Right kidney (tissue), 1 donor: ENCODE measurements at regions not wholly inside any gene's neighbourhood (a gene's known extent, or its start where the extent isn't known, plus 50 kb on each side); places are given as distances from the start of the nearest gene placed in this dataset.

Experiments
- DNase-seq: peaks from one replicate; pipeline ENCODE4 v3.0.0-alpha.2; 2016

DNA sequence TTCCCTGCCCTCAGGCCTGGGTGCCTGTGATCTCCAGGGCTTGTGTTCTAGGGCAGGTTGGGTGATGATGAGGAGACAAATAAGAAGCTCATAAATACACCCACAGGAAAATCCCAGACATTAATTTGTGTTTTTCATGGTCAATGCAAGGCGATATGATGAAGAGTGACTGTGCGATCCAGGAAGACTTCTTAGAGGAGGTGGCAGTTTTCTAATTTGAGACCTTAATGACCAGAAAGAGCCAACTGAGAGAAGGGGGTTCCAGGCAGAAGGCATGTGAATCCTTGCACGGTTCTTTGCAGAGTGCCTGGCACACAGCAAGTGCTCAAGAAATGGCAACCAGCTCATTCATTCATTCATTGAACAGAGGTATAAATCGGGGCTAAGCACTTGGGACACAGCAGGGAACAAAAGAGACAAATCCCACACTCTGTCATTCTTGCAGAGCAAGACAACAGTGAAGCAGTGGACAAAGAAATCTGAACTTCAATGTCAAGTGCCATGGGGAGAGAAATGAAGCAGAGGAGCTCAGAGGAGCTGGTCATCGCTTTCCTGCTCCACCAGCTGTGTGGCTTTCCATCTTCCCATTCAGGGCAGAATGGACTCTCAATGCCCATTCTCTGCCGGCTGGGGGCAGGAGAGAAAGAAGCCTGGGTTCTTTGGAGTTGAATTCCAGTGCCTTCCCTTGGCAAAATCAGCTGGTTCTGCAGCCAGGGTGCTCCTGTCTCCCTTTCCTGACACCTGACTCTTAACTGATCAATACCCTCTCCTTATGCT lies 128.3 kb downstream of the AACS start:
- DNase-seq: no peak

DNA sequence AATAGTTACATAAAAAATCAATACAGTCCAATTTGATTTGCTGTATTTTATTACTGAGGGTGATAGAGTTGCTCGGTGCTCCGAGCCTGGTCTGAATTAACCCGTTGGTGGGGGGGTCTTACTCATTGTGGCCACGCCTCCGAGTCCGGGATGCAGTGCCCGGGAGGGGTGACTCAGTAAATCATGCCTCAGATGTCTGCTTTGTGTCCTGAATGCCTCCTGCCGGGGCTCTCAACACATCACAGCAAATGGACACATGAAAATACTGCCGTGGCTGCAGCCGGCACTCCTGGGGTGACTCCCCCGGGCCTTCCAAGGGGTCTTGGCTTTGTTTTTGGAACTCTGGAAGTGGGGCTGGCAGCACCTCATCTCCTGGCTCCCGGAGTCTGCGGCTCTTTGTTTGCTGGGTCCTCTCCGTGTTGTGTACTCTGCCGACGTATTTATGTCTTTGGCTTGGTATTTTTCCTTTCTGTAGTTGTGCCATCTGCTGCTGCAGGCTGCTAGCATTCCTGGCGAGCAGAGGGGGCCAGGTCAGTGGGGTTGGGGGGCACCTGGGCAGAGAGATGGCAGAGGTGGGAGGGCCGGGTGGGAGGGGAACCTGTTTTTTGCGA lies 129.0 kb downstream of the AACS start:
- DNase-seq: peak; percentile 8

DNA sequence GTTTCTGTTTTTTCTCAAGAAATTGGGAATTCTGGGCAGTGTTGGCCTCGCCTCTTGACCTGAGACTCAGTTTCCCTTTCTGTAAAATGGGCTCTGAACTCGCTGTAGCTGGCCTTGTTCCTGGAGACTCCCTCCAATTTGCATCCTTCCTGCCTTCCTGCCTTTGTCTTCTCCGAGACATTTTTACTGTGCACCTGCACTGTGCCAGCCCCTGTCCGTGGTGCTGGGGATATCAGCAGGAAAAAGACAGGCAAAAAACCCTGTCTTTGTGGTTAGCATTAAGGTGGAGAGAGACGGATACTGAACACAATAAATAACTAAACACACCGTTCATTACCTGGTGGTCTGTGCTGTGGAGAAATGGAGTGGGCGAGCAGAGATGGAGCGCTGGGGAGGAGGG lies 129.8 kb downstream of the AACS start:
- no peak for DNase-seq

DNA sequence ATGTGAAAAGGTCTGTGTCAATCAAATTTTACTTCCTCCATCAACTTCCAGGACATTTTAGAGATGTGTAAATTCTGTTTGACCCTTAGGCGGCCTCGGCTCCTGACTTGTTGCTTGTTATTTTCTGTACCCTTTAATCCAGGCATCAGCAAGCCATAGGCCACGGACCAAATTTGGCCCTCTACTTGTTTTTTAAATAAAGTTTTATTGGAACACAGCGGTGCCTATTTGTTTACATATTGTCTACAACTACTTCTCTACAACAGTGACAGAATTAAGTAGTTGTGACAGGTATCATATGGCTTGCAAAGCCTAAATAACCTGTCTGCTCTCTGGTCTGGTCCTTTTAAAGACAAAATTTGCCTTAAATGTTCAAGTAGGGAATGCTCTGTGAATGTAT lies 132.1 kb downstream of the AACS start:
- DNase-seq: no peak

DNA sequence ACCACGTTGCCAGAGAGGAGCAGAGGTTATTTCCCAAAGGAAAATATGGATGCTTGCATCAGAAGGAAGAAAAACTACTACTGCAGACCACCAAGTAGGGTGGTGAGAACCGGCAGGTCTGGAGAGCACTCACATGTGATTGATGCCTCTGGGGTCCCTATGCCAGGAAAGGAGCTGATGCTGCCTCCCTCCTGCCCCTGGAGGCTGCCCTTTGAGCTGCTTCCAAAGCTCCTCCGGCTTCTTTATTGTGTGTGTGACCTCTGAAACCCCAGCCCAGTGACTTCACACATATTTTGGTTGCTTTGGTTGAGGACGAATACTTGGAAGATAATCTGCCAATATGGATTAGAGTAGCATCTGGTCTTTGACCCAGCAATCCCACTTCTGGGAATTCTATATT lies 133.4 kb downstream of the AACS start:
- no peak for DNase-seq

DNA sequence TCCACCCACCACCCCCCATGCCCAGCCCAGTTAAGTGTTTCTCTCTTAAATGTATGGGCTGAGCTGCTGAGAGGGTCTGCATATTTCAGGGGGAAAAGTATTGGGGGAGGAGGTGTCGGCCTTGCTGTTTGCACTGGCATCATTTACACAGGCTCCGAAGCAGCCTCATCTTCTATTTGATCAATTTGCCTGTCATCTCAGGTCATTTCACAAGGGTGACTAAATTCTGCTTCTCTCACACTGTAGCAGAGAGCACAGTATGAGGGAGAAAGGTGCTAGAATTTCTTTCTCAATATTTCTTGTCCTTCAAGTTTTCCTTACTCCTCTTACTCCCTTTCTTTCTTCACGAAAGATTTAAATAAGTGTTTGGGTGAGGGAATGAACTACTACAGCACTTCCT lies 135.9 kb downstream of the AACS start:
- no peak for DNase-seq

DNA sequence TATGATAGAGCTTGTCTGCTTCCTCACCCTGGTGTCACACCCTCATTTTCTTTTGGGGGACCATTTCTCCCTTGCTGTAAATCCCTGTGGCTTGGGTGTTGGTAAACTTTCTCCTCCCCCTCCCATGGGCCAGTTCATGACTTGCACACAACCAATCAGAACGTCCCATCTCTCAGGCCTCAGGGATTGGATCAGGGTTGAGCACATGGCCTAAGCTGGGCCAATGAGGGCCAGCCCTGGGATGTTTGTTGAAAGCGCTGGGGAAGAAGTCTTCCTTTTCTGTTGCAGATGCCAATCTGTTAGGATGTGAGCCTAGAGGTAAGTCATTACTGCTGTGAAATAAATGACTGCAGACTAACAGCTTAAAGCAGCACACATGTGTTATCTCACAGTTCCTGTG lies 136.7 kb downstream of the AACS start:
- no peak for DNase-seq

DNA sequence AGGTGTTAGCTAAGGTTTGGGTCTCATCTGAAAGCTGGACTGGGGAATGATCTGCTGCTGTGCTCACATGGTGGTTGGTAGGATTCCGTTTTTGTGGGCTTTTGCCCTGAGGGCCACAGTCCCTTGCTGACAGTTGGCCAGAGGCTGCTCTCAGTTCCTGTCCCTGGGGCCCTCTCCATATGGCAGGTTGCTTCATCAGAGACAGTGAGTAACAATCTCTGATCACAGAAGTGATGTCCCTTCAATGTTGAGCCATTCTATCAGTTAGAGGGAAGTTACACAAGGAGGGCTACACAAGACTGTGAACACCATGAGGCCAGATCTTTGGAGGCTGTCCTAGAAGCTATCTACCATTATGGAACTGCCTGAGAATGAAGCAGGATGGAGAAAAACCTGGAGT lies 137.2 kb downstream of the AACS start:
- no peak for DNase-seq

DNA sequence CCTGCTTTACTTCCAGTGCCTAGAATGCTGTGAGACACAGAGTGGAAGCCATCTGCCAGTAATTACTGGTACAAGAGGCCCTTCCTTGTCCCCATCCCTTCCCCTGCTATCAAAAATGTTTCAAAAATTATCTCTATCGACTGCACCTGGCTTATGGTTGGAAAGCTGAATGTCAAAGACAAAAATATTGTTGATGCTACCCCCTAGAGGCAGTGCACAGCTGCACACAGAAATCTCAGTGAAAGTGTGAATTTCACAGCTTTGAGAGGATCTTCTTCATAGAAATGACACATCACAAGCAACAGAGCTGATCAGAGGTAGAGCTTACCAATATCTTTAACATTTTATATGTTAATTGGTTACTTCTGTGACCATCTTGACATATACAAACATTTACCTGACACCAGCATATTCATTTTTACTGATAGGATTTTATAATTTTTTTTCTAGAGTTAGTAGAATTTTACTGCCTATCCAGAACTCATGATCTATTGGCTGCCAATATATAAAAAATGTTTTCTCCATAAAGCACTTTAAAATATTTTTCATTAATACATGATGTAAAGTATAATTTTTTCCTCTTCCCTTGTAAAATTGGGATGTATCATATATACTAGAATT lies 138.0 kb downstream of the AACS start:
- no peak for DNase-seq

DNA sequence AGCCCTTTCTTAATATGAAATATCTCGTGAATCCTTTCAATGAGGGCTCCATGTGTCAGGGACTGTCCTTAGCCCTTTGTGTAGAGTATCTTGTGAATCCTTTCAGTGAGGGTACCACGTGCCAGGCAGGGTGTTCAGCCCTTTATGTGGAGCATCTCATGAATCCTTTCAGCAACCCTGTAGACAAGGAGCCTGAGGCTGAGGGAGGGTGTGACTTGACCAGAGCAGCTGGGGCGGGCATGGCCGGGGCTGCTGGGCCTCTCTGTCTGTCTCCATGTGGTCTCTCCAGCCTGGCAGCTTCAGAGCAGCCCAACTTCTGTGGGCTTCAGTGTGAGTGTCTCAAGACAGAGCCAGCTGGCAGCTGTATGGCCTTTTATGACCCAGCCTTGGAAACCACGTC lies 140.2 kb downstream of the AACS start:
- DNase-seq: no peak

DNA sequence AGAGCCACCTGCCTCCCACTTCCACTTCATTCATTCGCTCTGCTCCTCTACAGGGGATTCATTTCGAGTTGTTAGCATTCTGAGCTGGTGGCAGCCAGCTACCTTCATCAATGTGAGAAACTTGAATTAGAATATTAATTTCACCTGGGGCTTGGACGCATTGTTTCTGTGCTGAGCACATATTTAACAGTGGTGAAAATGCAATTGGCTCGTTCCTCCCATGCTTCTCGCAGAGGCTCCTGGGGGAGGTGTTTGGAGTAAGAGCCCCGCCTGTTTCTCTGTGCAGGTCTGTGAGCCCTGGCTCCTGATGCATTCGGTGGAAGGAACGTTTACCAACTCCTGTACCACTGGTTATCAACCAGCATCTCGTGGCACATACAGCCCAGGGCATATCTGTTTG lies 141.5 kb downstream of the AACS start:
- no peak for DNase-seq

DNA sequence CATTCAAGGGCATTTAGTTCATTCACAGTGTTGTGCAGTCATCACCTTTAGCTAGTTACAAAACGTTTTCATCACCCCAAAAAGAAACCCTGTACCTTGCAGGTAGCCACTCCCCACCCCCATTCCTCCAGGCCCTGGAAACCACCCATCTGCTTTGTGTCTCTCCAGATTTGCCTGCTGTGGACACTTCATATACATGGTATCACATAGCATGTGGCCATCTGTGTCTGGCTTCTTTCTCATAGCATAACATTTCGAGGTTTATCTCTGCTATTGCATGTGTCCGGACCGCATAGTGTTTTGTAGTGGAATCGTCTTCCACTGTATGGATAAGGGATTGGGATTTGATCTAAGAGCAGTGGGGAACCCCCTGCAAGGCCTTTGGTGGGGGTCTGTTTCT lies 143.1 kb downstream of the AACS start:
- DNase-seq: no peak

DNA sequence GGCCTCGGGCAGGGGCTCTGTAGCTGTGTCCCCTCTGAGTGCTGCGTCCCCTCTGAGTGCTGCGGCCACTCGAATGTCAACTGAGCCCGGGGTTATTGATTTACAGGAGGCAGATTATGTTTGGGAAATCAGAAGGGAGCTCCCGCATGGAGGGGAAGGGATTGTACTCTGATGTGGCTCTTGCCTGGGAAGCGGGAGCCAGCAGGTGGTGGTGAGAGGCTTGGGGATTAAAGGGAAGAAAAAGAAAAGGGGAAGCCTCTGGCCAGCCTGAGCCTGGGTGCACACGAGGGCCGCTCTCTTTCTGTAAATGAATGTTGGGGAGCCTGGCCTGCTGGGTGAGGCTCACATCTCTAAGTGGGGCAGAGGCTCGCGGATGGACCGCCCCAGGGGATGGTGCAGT lies 143.7 kb downstream of the AACS start:
- no peak for DNase-seq

DNA sequence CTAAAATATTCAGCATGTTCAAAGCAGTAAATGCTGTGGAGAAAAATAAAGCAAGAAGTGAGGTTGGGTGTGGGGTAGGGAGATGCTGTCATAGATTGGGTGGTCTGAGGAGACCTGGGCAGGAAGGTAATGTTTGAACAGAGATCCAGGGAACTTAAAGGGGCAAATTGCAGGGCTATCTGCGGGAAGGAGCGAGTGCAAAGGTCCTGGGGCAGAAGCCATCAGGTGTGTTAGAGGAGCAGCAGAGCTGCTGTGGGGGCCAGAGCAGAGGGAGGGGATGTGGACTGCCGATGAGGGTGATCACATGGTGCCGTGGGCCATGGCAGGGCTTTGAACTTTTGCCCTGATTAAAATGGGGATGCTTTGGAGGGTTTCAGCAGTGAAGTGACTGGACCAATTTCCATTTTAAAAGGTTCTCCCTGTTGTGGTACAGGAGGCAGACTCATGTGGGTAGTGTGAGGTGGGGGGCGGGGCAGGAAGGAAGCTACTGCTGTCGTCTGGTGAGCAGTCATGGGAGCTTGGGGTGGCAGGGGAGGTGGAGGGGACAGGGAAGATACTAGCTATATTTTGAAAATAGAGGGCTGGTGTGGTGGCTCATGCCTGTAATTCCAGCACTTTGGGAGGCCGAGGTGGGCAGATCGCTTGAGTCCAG lies 145.0 kb downstream of the AACS start:
- DNase-seq: no peak

DNA sequence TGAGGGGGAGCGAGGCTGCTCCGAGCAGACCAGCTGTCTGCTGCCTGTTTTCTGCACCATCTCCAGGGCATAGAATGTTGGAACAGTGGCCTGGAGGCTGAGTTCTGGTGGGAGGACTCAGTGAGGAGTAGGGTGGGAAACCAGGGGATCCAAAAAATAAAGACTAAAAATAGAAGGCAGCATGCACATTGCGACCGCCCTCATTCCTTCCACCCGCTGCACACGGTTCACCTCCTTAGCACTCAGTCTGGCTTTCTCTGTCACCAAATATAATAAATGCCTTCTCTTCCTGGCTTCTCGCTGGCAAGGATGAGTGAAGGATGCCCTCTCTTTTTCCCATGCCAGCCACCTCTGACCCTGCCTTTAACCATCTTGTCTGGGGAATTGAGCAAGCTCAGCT lies 146.2 kb downstream of the AACS start:
- no peak for DNase-seq

DNA sequence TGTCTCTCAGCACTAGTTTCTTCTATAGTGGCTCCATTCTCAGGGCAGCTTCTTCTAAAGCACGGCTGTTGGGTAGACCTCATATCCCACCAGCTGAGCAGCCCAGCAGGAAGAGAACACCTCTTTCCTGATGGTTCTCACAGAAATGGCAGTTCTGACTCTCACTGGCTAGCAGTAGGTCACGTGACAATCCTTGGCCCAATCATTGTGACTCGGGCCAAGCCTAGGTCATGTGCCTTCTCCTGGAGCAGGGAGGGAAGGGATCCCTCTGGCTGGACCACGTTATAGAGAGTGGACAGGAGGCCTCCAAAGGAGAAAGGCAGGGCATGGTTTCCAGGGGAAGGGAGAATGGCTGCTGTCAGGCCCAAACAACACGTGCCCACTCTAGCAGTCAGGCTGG lies 149.1 kb downstream of the AACS start:
- no peak for DNase-seq

DNA sequence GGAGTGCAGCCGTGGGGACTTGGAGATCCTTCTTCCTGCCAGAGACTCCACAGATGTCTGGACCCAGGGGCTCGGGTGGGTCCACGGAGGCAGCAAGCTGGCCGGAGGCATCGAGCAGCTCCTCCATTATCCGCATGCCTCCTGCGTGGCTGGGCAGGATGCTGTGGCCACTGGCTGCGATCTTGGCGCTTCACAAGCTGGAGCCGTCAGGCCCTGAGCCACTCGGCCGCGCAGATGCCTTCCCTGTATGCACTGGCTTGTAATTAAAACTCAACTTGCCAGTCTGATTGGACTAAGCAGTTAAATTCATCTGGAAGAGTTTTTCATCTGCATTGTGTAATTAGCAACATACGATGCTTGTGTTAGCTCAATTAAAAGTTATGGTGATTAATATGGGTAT lies 151.5 kb downstream of the AACS start:
- no peak for DNase-seq

DNA sequence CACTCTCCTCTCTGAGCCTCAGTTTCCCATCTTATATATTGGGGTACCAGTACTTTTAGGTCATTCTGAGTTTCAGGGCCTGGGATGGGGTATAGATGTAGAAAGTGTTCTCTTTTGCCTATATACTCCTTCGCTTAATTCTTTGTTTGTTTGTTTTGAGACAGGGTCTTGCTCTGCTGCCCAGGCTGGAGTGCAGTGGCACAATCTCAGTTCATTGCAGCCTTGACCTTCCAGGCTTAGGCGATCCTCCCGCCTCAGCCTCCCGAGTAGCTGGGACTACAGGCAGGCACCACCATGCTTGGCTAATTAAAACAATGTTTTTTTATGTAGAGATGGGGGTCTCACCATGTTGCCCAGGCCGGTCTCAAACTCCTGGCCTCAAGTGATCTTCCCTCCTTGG lies 152.1 kb downstream of the AACS start:
- DNase-seq: no peak

DNA sequence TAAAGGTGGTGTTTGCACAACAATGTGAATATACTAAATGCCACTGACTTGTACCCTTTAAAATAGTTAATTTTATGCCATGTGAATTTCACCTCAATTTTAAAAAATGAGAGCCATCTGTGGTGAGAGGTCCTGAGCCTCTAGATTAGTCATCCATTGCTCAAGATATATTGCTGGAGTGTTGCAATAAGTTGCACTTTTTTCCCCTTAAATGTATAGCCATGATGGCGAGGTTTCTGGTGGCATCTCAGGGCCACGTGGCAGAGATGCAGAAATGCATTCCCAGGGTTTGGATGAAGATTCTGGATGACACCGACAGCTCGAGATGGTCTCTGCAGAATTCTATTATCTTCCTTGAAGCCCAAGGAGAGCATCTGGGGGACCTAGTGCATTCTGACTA lies 153.7 kb downstream of the AACS start:
- DNase-seq: no peak

DNA sequence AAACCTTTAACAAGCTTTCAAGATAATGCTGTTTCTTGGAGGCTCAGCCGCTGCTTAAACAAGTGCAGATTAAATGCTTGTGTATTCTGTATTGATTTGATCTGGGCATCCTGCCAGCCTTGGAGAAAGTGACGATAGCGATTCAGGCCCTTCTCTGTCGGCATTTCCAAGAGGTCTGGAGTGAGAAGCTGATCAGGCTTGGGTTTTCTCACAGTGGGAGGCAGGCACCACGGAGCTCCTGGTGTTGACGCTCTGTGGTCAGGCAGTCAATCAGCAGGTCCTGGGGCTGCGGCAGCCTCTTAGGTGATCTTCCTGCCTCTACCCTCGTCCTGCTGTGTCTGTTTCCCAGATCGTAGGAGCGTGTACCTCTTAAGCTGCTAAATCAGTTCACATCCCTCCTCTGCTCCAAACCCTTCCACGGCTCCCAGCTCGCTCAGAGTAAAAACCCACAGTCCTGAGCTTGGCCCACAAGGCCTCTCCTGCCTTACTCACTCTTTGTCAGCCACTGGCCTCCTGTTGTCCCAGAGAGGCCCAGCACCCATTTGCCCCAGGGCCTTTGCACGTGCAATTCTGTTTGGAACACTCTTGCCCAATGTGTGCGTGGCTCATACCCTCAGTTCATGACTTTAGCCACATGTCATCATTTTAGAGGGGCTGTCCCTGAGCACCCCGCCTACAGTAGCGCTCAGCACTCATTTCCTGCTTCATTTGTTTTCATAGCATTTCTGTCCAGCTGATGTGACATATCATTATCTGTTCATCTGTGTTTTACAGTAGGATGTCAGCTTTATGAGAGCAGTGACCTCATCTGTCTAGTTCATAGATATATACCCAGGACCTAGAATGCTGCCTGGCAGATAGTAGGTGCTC lies 155.4 kb downstream of the AACS start:
- DNase-seq: no peak

DNA sequence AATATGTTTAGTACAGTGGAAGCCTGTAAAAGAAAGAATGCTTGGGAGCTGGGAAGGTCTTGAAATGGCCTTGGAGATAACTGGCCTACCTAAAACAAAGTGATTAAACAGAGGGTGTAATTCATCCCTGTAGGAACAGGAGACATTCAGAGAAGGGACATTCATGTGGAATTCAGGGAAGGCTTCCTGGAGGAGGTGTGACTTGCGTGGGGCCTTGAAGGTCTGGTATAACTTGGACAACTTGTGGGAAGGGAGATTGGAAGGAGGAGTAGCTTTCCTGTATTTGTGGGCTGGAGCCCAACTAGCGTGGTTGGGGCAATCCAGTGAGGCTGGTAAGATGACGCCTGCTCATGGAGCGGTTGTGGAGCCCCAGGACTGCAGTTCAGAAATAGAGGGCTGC lies 156.4 kb downstream of the AACS start:
- no peak for DNase-seq

DNA sequence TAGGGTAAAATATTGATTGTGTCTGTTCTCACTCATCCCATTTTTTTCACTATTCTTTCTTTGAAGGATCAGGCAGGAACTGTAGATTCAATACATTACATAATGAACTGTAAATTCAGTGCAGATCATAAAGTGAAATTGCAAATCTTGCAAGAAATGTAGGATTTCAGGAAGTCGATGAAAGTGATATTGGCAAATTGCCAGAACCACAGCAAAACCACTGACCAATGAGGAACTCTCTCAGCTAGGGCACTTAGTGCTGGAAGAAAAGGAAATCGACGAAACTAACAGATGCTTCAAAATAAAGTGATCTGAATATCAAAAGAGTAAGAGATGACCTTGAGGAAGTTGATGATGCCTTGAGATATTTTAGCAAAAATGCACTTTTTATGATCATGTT lies 157.6 kb downstream of the AACS start:
- DNase-seq: no peak

DNA sequence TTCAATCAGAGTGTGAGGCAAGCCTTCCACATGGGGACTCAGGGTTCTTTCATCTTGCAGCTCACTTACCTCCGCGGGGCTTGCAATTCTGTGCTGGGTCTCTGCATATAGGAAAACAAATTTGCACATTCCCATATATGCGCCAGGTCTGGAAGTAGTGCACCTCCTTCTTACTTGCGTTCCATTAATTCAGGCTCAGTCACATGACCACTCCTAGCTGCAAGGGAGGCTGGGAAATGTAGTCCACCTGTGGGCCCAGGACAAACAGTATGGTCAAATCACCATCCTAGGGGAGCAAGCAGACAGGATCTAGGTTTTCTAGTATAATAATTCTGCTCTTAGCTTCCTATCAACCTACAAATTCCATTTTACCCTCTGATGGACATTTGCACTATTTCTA lies 160.4 kb downstream of the AACS start:
- DNase-seq: no peak
